NCI-H524 (cell line): ENCODE measurements at regions not wholly inside any gene's neighbourhood (a gene's known extent, or its start where the extent isn't known, plus 50 kb on each side); places are given as distances from the start of the nearest gene placed in this dataset.
A peak's percentile ranks its signal among the peaks of the same experiment; 100 is the strongest.

Experiments used
- DNase-seq, 2 experiments: peaks; one replicate each; lab custom pipeline; 2025; lab: John Stamatoyannopoulos, UW

DNA sequence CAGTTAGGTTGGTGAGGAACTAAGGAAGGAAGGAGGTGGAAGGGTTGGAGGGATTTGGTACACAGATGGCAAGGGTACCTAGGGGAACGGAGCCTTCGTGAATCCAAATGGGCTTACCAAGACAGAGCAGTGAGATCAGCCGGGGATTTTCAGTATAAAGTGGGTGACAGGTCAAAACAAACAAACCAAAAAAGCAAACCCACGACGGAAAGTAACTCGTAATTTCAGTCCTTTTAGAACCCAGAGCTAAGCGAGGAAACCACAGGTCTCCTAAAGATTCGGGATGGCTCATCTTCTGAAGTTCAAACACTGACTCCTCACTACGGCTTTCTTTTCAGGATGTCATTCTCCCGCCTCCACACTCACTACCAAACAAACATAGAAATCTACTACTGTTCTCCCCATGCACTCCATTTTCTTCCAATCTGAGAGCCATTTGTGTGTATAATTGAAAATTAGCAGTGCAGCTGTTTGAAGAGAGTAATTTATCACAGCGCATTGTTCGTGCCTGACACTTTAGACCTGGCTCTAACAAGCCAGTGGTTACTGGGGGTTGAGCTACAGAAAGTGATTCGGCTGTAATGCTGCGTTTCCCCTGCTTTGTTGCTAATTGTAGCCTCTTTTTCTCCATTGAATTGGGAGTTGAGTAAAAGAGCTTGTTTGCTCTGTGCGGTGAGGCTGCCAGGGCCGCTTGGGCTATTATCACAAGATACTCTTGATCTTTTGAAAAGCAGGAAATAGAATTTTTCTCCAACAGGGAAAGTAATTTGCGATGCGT is 64.7 kb upstream of the CCDC39 start:
- peak in 1 of 2 experiments; percentile 28 for DNase-seq

DNA sequence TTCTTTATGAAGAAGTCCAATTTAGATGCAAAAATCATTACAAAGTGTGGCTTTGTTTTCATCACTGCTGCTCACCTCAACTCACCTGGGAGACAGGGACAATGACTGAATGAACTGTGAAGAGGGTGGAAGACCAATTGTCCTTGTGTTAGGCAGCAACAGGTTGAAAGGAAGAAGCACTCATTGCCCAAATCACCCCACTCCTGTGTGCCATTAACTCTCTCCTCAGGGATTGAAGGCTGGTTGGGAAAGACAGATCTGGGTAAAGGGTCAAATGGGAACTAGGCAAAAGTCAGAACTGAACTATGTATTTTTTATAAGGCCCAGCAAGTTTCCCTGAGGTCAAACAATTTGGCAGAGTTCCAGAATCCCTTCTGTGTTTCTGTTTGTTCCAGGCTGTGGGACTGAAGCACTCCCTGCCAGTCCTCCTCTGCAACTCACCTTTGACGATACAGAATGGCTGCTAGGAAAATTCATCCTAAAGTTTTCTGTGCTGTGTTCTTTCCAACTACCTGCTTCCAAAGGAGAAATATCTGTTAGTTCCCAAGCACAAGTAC is 68.6 kb upstream of the CCDC39 start:
- DNase-seq = no peak

DNA sequence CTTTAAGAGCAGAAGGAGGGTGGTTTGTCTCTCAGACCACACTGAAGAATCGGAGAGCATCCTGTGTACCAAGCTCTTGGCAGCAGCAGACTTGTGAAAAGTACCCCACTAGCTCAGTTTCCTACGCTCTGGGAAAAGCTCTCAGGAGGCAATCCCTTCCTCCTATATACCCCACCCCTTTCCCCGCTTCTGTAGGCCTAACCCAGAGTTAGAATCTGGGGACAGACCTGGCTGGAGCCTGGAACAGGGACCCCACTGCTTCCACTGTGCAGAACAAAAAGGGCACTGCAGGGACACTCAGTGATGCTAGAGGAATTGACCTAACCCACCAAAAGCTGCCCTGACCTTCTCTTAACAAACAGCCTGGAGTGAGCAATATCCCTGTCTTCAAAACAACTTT is 70.0 kb upstream of the CCDC39 start:
- no peak for DNase-seq

DNA sequence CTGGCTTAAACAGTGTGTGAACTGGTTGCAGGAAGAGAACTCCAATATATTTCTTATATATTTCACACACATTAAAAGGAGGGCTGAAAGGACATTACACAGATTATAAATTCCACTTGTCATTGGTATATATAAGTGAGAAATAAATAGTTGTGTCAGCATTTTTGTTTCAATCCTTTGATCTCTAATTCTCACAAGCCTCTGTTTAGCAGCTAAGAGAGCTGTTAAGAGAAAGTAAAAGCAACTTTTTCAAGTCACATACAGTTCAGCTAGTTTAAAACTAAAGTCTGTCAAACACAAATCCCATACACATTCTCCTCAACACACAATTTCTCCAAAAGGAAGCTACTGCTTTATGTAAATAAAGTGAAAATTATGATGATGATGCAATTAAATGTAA is 70.5 kb upstream of the CCDC39 start:
- no peak for DNase-seq

DNA sequence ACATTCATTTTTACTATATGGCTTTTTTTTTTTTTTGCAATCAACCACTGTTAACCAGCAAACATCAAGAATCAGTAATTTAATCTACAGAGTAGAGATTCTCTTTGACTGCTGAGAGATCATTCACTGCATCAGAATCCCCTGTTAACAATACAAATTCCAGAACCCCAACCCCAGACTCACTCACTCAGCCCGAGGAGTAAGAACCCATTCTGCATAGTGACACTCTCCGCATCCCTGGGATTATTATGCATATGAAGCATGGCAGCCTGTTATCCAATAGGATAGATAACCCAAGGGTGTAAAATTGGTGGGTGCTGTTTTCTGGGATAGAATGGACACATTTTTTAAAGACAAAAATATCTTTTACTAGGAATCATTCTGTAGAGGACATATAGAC is 76.3 kb upstream of the CCDC39 start:
- no peak for DNase-seq

DNA sequence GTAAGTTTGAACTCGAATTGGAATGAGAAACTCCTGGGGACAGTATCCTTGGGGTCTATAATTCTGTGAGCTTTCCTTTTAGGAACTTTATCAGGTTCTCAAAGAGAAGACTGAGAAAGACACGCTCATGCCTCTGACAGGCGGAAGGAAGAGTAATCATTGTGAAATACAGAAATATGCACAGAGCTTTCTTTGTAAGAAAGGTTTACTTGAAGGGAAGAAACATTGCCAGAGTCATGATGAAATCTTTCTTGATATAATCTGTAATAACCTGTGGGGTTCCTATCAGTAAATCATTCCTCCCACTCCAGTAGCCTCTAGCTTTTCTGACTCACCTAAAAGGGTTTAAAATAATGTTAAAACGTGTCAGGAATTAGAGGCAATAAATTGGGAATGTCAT is 83.6 kb upstream of the CCDC39 start:
- no peak for DNase-seq

DNA sequence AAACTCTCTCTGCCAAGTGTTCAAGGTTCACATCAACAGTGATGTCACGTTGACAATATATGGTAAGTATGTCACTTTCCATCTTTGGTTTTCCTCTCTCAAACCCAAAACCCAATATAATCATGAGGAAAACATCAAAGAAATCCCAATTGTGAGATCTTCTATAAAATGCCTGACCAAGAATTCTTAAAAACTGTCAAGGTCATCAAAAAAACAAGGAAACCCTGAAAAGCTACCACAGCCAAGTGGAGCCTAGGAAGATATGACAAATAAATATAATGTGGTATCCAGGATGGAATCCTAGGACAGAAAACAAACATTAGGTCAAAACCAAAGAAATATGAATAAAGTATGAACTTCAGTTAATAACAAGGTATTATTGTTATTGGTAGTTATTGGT is 85.2 kb upstream of the CCDC39 start:
- no peak for DNase-seq

DNA sequence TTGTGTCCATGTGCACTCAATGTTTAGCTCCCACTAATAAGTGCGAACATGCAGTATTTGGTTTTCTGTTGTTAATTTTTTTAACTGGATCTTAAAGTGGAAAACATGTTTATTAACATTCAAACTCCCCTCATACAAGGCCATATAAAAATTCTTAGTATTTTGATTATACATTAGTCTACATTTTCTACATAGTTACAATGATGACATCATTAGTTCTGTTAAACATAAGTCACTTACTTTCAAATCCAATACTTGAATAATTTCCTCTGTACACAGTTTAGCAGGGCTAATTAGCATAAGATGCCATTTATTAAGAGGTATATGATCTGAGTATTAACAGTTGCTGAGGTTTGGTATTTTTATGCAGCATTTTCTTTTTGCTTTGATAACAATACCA is 91.3 kb upstream of the CCDC39 start:
- DNase-seq = no peak

DNA sequence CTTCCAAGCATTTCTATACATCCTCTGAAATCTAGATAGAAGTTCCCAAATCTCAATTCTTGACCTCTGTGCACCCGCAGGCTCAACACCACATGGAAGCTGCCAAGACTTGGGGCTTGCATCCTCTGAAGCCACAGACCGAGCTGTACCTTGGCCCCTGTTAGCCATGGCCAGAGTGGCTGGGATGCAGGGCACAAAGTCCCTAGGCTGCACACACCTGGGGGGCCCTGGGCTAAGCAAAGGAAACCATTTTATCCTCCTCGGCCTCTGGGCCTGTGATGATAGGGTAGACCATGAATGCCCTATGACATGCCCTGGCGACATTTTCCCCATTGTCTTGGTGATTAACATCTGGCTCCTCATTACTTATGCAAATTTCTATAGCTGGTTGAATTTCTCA is 97.1 kb upstream of the CCDC39 start:
- no peak for DNase-seq

DNA sequence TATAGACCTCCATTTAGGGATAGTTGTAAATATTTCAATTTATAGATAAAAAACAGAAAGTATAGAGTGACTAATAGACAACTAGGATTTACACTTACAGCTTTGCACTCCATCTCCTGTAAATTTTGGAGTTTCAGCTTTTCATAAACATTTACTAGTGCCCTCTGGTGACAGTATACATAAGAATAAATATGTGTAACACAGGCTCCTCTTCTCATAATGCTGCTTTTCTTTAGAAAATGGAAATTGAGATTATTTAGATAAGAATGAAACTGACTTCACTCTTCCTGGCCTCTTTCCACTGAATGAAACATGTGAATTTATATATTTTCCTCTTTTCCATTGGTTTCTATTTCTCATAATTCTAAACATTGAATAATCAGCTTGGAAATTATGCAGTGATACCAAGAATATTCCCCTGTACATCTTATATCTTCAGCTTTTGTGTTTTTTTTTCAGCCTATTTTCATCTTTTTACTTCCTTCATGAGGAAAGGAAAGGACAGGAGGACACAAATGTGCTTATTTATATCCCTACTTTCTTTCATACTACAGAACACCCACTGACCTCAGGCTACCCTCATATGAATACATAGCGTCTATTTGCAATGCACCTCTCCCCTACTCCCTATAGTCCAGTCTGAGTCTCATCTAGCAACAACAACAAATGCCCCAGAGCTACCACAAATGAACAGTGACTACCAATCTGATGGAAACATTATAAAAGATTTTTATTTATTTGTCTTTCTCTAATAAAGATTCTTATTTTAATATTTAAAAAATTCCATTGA is 103.1 kb upstream of the CCDC39 start:
- no peak for DNase-seq

DNA sequence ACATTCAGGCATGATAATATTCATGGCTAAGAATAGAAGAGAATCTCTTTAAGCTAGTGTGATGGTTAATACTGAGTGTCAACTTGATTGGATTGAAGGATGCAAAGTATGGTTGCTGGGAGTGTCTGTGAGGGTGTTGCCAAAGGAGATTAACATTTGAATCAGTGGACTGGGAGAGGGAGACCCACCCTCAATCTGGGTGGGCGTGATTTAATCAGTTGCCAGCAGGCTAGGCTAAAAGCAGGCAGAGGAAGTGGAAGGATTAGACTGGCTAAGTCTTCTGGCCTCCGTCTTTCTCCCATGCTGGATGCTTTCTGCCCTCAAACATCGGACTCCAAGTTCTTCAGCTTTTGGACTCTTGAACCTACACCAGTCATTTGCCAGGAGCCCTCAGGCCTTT is 106.9 kb upstream of the CCDC39 start:
- peak in 1 of 2 experiments; percentile 30 for DNase-seq

DNA sequence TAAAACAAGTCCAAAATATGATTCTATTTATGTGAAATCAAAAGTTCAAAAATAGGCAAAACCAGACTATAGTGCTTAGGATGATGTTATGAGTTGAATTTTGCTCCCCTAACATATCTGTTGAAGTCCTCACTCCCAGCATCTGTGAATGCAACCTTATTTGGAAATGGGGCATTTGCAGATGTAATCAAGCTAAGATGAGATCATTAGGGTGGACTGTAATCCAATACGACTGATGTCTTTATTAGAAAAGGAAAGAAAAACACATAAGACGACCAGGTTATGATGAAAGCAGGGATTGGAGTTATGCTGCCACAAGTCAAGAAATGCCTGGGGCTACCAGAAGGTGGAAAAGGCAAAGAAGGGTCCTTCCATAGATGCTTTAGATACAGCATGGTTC is 110.5 kb upstream of the CCDC39 start:
- DNase-seq = no peak

DNA sequence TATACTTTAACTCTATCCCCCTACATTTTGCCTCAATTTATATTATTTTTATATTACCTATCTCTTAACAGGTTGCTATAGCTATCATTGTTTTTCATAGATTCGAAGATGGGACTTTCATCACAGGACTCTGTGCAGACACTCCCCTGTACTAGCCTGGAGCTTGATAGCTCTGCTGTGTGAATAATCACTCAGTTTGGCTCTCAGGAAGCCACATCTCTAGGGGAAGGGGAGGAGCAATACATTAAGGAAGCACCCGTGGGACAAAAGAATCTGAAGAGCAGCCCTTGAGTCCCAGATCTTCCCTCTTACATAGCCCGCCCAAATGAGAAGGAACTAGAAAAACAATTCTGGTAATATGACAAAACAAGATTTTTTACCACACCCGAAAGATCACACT is 114.3 kb upstream of the FXR1 start:
- no peak for DNase-seq

DNA sequence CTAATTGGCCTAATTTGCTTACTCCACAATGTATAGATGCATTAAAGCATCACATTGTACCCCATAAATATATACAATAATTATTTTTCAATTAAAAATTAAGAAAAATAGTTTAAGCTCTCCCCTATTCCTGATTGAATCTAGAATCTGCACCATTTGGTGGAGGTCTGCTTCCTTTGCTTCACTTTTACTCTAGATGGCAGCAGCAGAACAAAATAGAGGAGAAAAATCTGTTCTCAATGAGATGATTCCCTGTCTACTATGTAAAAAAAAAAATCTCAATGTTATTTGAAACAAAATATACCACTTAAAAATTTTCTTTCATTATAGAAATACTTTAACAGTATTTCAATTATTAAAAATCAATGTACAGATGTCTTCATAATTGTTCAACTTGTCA is 109.6 kb upstream of the FXR1 start:
- DNase-seq = peak; percentile 8 to 41

DNA sequence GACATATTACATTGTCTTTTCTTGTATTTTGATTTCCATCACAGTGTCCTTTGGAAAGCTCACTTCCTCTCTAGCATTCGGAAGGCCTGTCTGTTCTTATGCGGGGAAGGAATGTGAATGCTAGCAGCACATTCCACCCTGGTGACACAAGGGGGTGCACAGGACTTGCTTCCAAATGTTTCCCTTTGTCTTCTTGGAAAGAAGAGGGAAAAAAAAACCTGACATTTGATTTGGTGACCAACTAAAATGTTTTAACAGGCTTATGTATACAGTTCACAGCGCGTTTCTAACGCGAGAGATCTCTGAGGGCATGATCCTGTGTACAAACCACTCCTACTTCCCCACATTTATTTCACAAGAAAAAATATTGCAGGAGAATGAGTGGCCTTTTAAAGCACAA is 107.6 kb upstream of the FXR1 start:
- peak in 1 of 2 experiments; percentile 47 for DNase-seq

DNA sequence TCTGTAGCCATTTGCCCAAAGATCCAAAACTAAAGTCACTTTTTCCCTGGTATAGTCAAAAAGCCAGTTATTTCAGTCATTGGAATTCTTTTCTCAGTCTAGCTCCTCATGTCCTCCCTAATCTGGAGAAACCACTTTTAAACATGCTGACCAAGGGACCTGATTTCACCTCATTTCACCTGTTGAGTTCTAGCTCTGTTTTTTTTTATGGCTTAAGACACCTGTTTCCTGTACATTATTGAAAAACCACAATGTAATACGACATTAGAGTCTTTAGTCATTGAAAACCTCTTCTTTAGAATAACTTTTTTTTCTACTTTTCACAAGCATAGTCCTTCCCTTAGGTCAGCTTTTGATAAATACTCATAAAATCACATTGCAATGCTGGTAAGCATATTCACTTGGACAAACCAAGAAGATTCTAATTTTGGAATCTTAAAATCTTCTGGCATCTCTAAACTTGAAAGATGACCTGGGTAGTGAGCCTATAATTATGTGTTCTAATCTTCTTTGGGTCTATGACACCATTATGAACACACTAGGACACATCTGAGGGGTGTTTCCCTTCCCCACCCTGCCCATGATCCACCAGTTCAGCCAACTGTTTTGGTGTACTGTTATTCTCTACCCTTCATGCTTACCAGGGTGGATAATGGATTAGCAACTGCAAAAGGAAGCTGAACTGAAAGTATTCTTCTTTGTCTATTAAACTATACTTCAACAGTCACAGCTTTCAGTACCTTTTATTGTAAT is 103.5 kb upstream of the FXR1 start:
- no peak for DNase-seq

DNA sequence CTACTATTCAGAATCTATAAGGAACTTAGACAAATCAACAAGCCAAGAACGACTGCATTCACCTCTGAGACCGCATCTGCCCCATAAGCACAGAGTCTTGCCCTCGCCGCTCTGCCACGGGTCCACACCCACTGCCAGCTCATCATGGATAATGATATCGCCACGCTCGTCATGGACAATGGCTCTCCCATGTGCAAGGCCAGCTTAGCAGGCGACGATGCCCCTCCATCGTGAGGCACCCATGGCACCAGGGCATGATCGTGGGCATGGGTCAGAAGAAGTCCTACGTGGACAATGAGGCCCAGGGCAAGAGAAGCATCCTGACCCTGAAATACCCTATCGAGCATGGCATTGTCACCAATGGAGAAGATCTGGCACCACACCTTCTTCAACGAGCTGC is 92.1 kb upstream of the FXR1 start:
- no peak for DNase-seq

DNA sequence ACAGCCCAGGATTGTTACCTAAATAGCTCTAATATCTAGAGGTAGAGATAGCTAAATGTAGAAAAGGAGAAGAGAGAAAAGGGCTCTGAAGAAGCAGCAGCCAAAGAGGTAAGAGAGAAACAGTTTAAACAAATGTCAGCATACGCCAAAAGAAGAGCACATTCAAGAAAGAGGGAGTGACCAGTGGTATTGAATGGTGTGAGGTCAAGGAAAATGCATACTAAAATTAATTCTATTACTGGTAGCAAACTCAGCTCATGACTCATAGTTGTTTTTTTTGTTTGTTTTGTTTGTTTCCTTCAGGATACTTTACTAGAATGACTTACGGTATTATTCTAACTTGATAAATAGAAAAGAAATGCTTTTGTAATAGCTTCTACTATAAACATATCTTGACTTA is 86.5 kb upstream of the FXR1 start:
- DNase-seq = no peak

DNA sequence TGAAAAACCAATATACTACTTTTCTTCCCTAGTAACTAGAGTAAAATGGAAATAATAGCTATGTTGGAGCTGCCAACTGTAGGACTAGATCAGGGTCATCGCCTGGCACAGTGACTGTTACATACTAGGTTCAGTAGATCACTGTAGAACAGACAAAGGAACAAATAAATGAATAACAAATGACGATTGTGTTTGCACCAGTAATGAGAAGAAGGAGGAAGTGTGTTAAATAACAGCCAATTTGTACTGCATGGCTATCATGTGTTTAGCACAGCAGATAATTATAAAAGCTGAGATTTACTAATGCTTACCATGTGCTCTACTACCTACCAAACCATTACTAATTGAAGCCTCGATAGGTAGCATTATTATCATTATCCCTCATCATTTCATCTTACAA is 85.3 kb upstream of the FXR1 start:
- no peak for DNase-seq

DNA sequence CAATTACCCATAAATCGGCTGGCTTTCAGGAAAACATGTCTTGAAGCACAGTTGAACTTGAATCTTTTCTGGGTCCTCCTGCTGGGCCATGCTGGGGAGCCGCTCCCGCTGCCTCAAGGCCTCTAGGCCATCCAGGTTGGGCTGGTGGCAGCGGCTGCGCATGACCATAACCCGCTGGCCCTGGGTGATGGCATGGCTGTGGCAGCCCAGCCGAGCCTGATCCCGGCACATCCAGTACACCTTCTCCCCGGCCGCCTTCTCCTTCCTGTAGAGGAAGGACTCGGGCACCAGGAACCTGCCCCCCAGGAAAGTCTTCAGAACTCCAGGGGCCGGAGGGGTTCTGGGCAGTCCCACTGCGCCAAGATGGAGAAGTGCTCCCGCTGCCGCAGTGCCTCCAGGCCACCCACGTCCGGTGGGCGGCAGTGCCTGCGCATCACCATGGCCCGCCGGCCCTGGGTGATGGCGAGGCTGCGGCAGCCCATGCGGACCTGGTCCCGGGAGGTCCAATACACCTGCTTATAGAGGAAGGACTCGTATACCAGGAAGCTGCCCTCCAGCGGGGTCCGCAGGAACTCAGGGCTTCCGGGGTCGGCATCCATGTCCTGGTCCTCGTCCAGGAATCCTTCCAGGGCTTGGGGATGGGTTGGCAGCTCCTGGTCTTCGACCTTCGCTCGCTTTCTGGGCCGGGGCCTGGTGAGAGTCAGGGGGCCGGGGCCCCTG is 84.3 kb upstream of the FXR1 start:
- no peak for DNase-seq

DNA sequence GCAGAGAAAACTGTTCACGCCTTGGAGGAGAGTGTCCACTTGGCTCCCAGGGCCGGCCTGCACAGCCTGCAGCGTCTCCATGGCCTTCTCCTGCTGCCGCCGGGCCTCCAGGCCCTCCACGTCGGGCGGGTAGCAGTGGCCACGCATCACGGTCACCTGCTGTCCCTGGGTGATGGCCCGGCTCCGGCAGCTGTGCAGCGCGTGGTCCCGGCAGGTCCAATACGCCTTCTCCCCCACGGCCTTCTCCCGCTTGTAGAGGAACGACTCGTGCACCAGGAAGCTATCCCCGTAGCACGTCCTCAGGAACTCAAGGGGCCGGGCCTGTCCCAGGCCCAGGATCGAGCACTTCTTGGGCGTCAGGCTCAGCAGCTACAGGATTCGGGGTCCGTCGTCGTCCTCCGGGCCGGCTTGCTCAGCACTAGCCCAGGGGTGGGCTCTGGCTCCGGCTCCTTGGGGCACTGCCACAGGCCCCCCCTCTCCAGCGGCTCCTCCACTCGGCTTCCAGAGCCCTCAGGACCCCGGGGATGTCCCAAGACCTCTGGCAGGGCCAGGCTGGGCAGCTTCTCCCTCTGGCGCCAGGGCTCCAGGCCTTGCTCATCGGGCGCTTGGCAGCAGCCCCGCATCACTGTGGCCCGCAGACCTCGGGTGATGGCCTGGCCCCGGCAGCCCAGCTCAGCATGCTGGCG is 83.6 kb upstream of the FXR1 start:
- no peak for DNase-seq
